Keratinocyte (primary cell): ENCODE measurements at regions not wholly inside any gene's neighbourhood (a gene's known extent, or its start where the extent isn't known, plus 50 kb on each side); places are given as distances from the start of the nearest gene placed in this dataset.

Source experiments
- EZH2 ChIP-seq: IDR thresholded peaks from one replicate; pipeline ENCODE4 v1.6.1; 2012; ENCODE audit warnings: inconsistent platforms, mild to moderate bottlenecking, low read length, moderate library complexity
- TF ChIP-seq, protein P1 (sequence below), 3 experiments: IDR thresholded peaks in 1 of 3; conservative IDR thresholded peaks in 1 of 3; optimal IDR thresholded peaks in 1 of 3; 2 replicates in 2 of 3; 3 replicates in 1 of 3; pipeline versions ENCODE3 to v1.5.1; 2011; ENCODE audit warnings: low read length in 3 of 3, mild to moderate bottlenecking in 3 of 3, moderate library complexity in 2 of 3, control low read depth in 1 of 3, inconsistent platforms in 1 of 3; ENCODE audit not compliant: insufficient read depth in 2 of 3; ENCODE audit errors: extremely low read depth in 1 of 3

DNA sequence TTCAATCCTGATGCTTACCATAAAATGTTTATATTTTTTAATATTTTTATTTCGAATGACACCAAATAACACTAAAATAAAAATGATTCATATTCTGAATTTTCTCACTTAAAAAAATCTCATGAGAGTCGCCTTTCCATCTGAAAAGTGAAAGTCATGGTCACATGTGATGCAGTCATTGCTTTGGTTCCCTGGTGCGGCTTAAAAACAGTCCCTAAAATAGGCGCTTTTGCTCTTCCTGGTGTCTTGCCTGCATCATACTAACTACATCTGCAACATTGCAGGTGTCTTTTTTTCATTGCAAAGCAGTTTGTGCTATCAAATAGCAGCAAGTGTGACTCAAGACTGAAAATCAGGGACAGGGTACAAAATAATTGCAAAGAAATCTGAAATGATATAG is 185.2 kb upstream of the NREP start:
- no peak for TF ChIP-seq EZH2
- TF ChIP-seq, protein P1, sequence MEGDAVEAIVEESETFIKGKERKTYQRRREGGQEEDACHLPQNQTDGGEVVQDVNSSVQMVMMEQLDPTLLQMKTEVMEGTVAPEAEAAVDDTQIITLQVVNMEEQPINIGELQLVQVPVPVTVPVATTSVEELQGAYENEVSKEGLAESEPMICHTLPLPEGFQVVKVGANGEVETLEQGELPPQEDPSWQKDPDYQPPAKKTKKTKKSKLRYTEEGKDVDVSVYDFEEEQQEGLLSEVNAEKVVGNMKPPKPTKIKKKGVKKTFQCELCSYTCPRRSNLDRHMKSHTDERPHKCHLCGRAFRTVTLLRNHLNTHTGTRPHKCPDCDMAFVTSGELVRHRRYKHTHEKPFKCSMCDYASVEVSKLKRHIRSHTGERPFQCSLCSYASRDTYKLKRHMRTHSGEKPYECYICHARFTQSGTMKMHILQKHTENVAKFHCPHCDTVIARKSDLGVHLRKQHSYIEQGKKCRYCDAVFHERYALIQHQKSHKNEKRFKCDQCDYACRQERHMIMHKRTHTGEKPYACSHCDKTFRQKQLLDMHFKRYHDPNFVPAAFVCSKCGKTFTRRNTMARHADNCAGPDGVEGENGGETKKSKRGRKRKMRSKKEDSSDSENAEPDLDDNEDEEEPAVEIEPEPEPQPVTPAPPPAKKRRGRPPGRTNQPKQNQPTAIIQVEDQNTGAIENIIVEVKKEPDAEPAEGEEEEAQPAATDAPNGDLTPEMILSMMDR (optimal IDR thresholded peaks at IDR 0.05 in 1 of 3, IDR thresholded peaks at IDR 0.05 in 1 of 3, conservative IDR thresholded peaks at IDR 0.05 in 1 of 3; ENCODE audit: extremely low read depth in 1 of 3, insufficient read depth in 2 of 3, low read length in 3 of 3): no peak
